GM19043 (cell line): ENCODE measurements at regions not wholly inside any gene's neighbourhood (a gene's known extent, or its start where the extent isn't known, plus 50 kb on each side); places are given as distances from the start of the nearest gene placed in this dataset.
"Not testable (repeated sequence)": the region's sequence is repeated elsewhere in the genome, so short reads cannot be mapped to it uniquely, and the experiment has no call there.

Experiments used
- ATAC-seq: cut with Tn5 transposase; IDR thresholded peaks from one replicate; pipeline ENCODE4 v1.9.1; 2021; ENCODE audit warnings: low read depth; ENCODE audit not compliant: unreplicated experiment

DNA sequence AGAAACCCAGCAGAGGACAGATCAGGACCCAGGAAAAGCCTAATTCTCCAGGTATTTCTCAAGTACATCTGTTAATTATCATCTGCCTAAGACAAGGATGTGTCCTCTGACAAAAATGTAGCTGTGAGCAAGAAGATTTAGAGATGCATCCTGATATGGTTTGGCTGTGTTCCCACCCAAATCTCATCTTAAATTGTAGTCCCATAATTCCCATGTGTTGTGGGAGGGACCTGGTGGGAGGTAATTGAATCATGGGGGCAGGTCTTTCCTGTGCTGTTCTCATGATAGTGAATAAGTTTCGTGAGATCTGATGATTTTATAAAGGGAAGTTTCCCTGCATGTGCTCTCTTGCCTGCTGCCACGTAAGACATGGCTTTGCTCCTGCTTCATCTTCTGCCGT, 381.8 kb downstream of the BUD13 start:
- no peak for ATAC-seq

GRCh38 chr11:116388146-116388545, 384.6 kb downstream of the BUD13 start:
- ATAC-seq, result no peak

DNA sequence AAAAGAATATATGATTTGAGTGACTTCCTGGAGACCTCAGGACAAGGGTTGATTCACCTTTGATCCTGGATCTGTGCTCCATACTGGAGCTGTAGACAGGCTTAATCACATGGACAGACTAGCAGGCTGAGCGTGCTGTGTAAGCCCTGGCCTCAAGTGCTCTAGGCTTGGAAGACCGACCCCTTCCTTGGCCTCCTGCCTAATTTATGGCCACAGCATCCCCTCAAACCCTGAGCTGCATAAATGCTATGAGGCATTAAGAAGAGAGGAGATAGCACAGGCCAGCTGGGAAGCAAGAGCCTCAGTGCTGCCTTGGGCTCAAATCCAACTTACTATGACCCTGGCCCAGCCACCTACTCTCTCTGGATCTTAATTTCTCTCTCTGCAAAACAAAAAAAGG, 385.1 kb downstream of the BUD13 start:
- no peak for ATAC-seq

DNA sequence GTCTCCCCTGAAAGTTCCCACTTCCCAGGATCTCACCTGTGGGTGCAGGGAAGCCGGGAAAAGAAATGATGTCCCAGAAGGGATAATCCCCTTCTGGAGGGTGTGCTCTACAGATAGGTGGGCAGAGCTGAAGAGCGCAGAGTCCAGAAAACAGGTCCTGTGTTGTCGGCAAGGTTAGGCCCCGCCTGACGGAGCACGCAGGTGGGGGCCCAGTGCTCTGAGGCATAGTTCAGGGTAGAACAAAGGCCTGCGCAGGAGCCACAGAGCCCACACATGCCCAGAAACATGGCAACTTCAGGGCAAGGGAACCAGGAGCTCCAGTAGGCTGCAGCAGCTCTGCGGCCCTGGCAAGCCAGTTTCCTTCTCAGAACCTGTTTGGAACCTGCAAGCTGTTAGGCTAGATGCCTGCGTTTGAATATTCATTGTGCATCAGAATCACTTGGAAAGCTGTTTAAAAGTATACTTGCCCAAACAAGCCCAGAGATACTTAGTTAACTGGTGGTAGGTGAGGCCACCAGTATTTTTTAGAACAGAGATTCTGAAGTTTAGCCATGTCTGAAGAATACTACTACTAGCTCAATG, 386.6 kb downstream of the BUD13 start:
- no peak for ATAC-seq

- ATAC-seq, result no peak
Measured at GRCh38 chr11:116384876-116385275, 387.9 kb downstream of the BUD13 start.

DNA sequence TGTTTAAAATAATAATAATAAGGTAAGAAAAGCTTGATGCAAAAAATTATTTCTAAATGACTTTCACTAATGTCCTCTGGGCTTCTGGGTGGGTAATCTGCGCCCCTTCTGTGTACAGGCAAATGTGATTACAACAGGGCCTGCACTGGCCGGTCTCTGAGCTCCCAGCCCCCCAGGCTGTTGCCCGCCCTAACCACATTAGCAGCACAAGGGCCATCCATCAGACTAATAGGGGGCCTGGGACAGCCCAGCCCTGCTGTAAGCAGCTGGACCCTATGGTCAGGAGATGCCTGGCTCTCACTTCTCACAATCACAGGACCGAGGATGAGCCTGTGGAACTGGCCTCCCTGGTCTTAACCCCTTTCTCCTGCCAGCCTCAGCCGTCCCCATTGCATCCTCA, 388.4 kb downstream of the BUD13 start:
- no peak for ATAC-seq

- ATAC-seq, result no peak
Measured at GRCh38 chr11:116379185-116379828, 393.5 kb downstream of the BUD13 start.

DNA sequence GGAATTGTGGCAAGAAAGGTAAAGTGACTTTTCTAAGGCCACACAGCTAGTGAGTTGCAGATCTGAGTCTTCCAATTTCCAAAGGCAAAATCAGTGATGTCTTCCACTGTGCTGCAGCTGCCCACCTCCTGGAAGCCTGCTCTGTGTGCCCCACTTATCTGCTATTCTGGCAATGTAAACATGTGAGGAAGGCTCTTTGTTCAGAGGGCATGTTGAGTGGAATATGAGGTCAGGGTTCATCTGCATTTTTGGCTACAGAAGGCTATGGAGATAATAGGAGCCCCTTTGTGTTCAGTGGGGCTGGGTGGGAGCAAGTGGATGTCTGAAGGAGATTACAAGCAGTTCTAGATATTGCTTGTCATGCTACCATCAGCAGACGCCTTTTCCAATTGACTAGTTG, 396.2 kb downstream of the BUD13 start:
- ATAC-seq, result no peak

GRCh38 chr11:116376054-116376453, 396.7 kb downstream of the BUD13 start:
- ATAC-seq, result no peak

- ATAC-seq, result no peak
Measured at GRCh38 chr11:116375221-116375620, 397.6 kb downstream of the BUD13 start.

- ATAC-seq, result no peak
Measured at GRCh38 chr11:116374085-116374484, 398.7 kb downstream of the BUD13 start.

DNA sequence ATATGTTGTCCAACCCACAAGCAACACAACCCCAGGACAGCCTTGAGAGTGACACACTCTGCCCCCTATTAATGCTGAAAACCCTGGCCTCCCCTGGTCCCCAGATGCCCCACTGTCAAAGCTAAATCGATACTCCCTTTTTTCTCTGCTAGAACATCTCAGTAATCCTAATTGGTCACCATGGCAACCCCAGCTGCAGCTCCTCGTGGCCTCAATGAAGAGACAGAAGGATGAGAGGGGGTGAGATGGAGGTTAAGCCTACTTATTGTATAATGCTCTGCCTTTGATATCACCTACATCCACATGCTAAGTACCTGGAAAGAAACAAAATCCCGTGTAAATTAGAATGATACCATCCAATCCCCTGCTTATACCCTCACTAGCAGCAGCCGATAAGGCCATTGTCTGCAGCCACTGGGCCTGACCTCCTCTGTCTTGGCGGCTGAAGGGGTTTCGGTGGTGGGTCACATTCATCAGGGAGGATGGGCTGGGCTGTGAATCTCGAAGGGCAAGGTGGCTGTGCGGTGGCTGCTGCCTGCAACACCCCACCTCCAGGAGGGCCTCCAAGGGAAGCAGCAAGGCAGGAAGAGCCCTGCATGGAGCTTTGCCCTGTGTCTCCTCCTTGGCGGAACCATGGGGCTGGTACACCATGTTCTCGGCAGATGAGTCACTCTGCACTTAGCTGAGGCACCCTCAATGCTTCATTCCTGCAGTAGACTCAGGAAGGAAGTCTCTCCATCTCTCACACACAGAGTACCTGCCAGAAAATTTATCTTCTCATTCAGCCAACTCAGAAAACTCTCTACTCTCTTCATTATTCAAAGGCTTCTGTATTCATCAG, 399.5 kb downstream of the BUD13 start:
- no peak for ATAC-seq

GRCh38 chr11:116371146-116371545, 401.6 kb downstream of the BUD13 start:
- ATAC-seq, result no peak

GRCh38 chr11:116368784-116369183, 404.0 kb downstream of the BUD13 start:
- no peak for ATAC-seq

DNA sequence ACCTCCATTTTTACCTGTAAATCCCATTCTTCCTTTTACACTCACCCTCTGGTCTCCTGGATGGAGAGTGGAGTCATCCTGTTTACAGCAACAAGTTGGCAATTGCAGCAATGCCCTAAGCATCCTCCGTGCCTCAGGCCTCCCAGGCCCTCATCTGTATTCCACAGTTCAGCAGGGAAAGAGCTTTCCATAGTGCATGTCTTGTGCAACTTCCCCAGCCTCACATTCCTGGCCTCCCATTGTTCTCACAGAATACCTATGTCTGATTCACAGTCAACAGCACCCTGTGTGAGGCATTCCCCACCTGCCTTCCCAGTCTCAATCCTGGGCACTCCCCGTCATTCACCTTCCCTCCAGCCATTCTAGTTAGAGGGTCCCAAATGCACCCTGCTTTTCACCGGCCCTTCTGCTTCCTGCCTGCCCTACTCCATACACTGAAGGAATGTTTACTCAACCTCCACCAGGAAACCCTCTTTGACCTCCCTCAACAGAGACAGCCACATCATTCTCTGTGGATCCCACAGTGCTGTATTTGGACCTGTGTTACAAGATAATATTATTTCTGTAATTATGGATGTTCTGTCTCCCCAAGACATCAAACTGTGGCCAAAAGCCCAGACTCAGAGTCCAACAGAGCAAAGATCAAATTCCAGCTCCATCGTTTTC, 405.7 kb downstream of the BUD13 start:
- ATAC-seq, result no peak

DNA sequence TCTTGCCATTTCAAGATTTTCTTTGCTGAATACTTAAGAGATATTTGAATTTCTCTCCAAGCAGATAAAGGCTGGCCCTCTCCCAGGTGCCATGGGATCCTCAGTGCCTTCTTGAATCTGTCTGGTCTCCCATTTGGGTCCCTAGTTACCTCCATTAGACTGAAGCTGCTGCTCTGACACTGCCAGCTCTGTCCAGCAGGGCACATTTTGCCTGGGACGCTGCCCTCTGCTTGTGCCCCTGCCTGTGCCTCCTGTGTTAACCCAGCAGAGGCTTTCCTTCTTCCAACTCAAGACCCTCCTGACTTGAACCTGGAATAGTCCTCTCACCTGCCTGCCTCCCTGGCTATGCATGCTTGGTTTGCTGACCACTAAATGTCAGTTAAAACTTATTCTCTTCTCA, 406.3 kb downstream of the BUD13 start:
- ATAC-seq, result no peak

GRCh38 chr11:116364925-116365324, 407.9 kb downstream of the BUD13 start:
- ATAC-seq, result not testable (repeated sequence)

GRCh38 chr11:116364348-116364747, 408.4 kb downstream of the BUD13 start:
- no peak for ATAC-seq

DNA sequence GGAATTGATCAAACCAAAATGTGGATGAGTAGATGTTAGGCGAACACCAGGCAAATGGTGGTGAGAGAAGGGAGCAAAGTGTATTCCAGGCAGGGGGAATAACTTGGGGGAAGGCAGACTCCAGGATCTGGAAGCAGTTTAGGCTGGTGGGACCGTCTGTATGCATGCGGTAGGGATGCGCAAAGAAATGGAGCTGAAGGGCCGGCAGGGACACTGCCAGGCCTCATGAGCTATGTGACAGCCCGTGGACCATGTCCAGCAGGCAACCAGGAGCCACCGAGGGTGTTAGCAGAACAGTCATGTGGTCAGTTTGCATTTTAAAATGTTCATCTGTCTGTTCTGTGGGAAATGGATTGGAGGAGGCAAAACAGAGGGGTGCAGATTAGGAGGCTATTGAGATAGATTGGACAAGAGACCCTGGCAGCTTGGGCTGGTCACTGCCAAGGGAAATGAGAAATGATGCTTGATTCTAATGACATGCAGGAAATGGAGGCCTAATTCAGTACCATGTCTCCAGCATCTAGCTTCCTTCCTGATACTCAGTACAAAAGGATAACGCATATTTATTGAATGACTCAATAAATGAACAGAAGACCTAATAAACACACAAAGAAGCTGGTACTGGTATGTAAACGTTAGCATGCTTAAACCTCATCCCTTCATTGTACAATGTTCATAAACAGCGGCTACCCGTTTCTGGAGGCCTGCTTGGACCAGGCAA, 412.4 kb downstream of the BUD13 start:
- no peak for ATAC-seq

GRCh38 chr11:116357784-116358544, 414.8 kb downstream of the BUD13 start:
- ATAC-seq, result no peak
